Head of caudate nucleus (tissue), 42 donors: ENCODE measurements at regions not wholly inside any gene's neighbourhood (a gene's known extent, or its start where the extent isn't known, plus 50 kb on each side); places are given as distances from the start of the nearest gene placed in this dataset.
A peak's percentile ranks its signal among the peaks of the same experiment; 100 is the strongest.
"Not testable (repeated sequence)": the region's sequence is repeated elsewhere in the genome, so short reads cannot be mapped to it uniquely, and the experiment has no call there.

Experiments
- DNase-seq, 42 donors: peaks; one replicate each; pipeline versions ENCODE4 v3.0.0 to v3.0.0-alpha.2; 2020 to 2021; ENCODE audit warnings: mixed read lengths in 7 of 42
- intact Hi-C: fragments of 100-400 bp; cut with DNase I; formaldehyde crosslinking; loops from one replicate; pipeline ENCODE4 v1.15.0; 2022

DNA sequence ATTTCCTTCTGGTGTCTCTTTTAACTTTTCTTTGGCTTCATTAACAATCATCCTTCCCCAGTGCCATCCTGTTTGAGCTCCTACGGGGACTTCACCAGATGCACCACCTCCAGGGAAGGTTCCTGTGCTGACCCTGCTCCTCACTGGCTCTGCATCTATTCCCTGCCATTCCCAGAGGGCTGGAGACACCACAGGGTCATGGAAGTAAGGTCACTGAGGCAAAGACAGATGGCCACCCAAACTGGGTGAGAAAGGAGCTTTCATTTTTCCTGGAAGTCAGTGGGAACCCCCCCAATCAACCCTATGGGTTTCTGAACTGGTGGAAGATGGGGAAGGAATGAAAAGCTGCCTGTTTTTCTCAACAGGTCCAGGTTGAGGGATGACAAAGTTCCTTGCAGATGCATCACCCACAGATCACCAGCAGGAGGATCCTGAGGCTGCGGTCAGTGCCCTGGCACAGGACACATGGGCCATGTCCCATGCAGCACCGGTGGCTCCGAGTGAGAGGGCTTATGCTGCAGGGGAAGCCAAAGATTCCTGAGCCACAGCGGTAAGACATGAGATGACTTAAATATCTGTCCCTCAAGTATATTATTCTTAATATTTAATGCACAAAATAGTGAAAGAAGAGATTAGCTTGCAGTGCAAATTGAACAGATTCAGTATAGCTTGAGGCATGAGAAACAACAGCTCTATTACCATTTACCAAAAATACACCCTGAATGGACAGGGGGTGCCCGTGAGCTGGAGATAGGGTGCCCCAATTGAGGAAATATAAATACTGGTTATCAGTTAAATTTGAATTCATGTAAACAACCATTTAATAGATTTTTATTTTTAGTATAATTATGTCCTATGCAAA is 73.0 kb upstream of the VPREB1 start:
- intact Hi-C loops = no loop called here
- no peak for DNase-seq

DNA sequence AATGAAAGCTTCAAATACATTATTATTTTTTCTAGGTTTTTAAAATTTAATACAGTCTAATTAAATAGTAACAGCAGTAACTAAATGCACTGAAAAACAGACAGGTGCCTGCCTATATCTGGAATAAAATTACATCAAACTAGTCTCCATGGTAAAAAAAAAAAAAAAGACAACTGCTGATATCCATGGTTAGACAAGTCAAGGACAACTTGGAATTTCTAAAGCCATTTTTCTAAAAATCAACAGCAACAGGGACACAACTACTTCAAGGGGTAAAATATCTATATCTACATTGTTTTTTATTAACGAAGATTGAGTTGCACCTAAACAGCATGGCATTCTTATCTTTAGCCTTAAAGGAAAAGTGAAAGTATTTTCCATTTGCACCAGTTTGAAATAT is 74.7 kb upstream of the VPREB1 start:
- DNase-seq = no peak
- intact Hi-C loops = no loop called here

DNA sequence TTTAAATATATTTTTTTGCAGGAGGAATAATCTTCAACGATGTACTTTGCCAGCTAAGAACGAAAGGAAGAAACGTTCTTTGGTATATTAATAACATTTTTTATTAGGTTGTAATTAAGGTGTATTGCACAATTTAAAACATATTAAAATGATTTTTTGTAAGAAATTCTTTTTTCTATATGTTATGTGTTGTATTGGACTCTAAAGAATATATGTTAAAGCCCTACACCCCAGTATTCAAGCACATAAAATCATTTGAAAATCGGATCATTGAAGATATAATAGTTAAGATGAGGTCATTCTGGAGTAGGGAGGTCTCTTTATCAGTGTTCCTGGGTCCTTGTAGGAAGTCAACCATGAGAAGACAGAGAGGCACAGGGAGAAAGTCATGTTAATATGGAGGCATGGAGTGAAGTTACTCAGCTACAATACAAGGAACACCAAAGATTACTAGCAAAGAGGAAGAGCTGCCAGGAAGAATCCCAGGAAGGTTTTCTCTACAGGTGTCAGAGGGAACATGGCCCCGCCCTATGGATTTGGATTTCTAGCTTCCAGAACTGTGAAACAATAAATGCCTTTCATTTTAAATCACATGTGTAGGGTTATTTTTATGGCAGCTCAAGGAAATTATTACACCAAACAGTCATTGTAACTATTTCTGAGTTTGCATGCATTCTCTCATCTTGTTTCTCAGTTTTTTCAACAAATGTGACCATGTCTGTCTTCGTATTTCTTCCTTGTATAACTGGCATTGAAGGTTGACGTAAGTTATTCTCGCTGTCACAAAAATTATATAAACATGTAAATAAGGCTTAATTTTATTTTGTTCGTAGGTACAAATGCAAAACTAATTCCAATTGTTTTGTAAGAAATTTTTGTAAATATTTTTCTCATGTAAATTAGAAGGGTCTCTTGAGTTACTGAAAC is 75.4 kb upstream of the VPREB1 start:
- intact Hi-C loops = no loop called here
- DNase-seq = no peak

DNA sequence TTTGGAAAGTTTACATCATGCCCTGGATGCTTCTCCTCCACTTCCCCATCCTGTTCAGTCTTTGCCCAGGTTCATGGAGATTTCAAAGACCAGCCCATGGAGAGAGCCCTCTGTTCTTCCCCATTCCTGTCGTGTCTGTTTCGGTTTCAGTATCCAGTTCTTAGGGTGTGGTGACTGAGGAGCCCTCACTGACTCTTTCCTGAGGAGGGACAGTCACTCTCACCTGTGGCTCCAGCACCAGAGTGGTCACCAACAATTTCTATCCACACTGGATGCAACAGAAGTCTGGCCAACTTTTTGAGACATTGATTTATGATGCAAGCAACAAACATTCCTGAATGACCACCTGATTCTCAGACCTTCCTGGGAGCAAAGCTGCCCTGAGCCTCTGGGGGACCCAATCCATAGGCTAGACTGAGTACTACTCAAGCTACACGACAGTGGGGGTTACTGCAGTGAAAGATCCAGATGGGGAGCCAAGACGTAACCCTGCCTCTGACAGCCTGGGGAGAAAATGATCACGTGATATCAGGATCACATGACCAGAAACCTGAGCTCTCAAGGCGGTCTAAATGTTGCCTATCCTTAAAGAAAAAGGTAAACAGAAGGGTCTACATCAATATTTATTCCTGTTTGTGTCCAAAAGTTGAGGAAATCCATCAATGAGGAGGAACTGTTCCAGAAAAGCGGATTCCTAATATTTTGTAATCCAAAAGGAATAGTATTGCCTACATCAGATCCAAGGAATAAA is 76.2 kb upstream of the VPREB1 start:
- DNase-seq = no peak
- intact Hi-C loops = no loop called here

- intact Hi-C loops = no loop called here
- DNase-seq = no peak
Measured at GRCh38 chr22:22167791-22168189, 76.8 kb upstream of the VPREB1 start.

GRCh38 chr22:22166941-22167713 is 77.5 kb upstream of the VPREB1 start:
- intact Hi-C loops = no loop called here
- no peak for DNase-seq

DNA sequence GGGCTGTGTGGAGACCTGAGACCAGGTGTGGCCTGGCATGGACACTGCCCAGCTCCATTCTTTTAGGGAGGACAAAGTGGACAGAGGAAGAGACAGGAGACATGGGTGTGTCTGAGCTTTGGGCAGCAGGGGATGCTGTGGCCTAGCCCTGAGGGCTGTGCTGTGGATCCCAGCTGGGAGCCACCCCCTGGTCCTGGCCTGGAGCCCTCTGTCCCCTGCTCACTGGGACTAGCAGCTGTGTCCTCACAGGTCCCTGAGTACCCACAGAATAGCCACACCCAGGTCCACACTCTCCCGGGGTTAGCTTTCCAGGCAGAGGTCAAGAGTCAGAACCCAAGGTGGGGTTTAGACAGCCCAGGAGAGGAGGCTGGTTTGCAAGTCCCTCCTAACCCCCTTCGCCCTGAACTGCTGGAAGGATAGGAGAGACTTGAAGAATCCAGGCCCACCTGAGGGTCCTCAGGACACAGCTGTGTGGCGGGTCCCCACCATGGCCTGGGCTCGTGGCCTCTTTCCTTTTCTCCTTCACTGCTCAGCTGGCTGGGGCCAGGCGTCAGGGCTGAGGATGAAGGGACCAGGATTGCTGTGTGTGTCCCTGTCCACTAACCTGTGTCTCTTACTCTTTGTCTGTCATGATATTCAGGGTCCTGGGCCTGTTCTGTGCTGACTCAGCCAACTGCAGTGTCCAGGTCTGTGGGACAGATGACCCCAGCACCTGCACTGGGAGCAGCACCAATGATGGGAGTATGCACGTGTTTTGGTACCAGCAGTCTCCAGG is 78.5 kb upstream of the VPREB1 start:
- DNase-seq = no peak
- intact Hi-C loops = no loop called here

- intact Hi-C loops = no loop called here
Measured at GRCh38 chr22:22164541-22165272, 79.9 kb upstream of the VPREB1 start.

GRCh38 chr22:22161924-22162851 is 82.4 kb upstream of the VPREB1 start:
- DNase-seq = peak in 1 of 42 donors; percentile 28
- intact Hi-C loops = no loop called here

More at GRCh38 chr22:22164541-22165272, 79.9 kb upstream of the VPREB1 start:
- DNase-seq = no peak

DNA sequence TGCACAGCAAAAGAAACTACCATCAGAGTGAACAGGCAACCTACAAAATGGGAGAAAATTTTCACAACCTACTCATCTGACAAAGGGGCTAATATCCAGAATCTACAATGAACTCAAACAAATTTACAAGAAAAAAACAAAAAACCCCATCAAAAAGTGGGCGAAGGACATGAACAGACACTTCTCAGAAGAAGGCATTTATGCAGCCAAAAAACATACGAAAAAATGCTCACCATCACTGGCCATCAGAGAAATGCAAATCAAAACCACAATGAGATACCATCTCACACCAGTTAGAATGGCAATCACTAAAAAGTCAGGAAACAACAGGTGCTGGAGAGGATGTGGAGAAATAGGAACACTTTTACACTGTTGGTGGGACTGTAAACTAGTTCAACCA is 83.8 kb upstream of the VPREB1 start:
- DNase-seq, intact Hi-C loops: not testable (repeated sequence)

GRCh38 chr22:22159384-22159783 is 85.2 kb upstream of the VPREB1 start:
- DNase-seq = no peak
- intact Hi-C loops = no loop called here

DNA sequence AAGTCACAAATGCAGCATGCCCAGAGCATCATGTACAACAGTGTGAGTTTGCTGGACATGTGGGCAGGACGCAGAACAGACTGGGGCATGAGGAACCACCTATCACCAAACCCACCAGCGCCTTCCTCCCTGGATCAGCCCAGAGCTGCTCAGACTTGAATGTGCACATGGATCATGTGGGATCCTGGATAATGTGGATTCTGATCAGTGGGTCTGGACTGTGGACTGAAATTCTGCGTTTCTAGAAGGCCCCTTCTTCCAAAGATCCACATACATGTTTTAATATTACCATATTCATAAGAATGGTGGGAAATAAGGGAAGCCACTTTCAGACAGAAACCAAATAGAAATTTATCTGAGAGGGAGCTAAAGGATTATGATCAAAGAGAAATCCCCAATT is 85.6 kb upstream of the VPREB1 start:
- no peak for DNase-seq
- intact Hi-C loops = no loop called here

GRCh38 chr22:22158207-22158816 is 86.3 kb upstream of the VPREB1 start:
- no peak for DNase-seq
- intact Hi-C loops = no loop called here

DNA sequence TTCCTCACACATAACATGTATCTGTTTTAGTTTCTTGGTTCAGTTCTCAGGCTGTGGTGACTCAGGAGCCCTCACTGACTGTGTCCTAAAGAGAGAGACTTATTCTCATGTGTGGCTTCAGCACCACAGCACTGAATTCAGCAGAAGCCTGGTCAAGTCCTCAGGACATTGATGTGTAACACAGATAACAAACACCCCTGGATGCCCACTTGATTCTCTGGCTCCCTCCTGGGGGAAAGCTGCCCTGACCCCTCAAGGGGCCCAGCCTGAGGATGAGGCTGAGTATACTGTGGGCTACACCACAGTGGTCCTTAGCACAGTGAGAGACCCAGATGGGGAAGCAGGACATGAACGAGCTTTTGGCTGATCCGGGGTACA is 87.2 kb upstream of the VPREB1 start:
- no peak for DNase-seq
- intact Hi-C loops = no loop called here

- peak in 35 of 42 donors; percentile 4 to 85 (median 56) for DNase-seq
- intact Hi-C loops = no loop called here
Measured at GRCh38 chr22:22156716-22157347, 87.8 kb upstream of the VPREB1 start.
